ENCODE measurements at regions not wholly inside any gene's neighbourhood (a gene's known extent, or its start where the extent isn't known, plus 50 kb on each side); places are given as distances from the start of the nearest gene placed in this dataset.

GRCh38 chr12:47574252-47575021 is 131.4 kb downstream of the RPAP3 start:
- TF ChIP-seq CTCF (conservative IDR thresholded peaks at IDR 0.05; ENCODE audit: low read depth, low read length), result no peak
- no peak for TF ChIP-seq EZH2phosphoT487 (IDR thresholded peaks at IDR 0.05; ENCODE audit: borderline replicate concordance, low read length)
- TF ChIP-seq EZH2 (IDR thresholded peaks at IDR 0.05; ENCODE audit: low read length, unreplicated experiment), result no peak

Data from PC-3 (cell line).